ENCODE measurements at regions not wholly inside any gene's neighbourhood (a gene's known extent, or its start where the extent isn't known, plus 50 kb on each side); places are given as distances from the start of the nearest gene placed in this dataset.

- H3K27ac ChIP-seq (ENCODE audit: low read depth in 2 of 2, low read length in 2 of 2): no peak overlapping the region
- DNase-seq: no peak
- no peak overlapping the region for H3K9ac ChIP-seq (ENCODE audit: low read length in 3 of 3)
- TF ChIP-seq CTCF (IDR thresholded peaks at IDR 0.05; ENCODE audit: borderline replicate concordance, extremely low read depth, insufficient read depth): no peak
- intact Hi-C loops (cut with DNase I): no loop called here
- no peak overlapping the region for H3K4me3 ChIP-seq (ENCODE audit: low read length in 3 of 3)
- no peaks in the 10 kb centered on the region for H3K4me1 ChIP-seq (ENCODE audit: control insufficient read depth in 2 of 3, insufficient read depth in 2 of 3, low read depth in 1 of 3, low read length in 3 of 3)
- peak; percentile 72 for FAIRE-seq
- no peaks in the 10 kb centered on the region for H3K36me3 ChIP-seq (ENCODE audit: control insufficient read depth in 2 of 3, insufficient read depth in 3 of 3, low read length in 3 of 3)
- no peaks in the 10 kb centered on the region for H3K27me3 ChIP-seq (ENCODE audit: control insufficient read depth, insufficient read depth, low read length)
- H3K9me3 ChIP-seq (ENCODE audit: control insufficient read depth in 2 of 3, insufficient read depth in 1 of 3, low read length in 3 of 3): no peaks in the 10 kb centered on the region
These were observed 119.6 kb upstream of the ZNF92 start for GRCh38 chr7:65254061-65254460.

- DNase-seq (peak in 4 of 5 donors; percentile 87 to 91 (median 90)), FAIRE-seq (no peak)
- no peak for TF ChIP-seq CTCF (IDR thresholded peaks at IDR 0.05; ENCODE audit: borderline replicate concordance, extremely low read depth, insufficient read depth)
- H3K27me3 ChIP-seq (ENCODE audit: control insufficient read depth, insufficient read depth, low read length): no peaks in the 10 kb centered on the region
- H3K36me3 ChIP-seq (ENCODE audit: control insufficient read depth in 2 of 3, insufficient read depth in 3 of 3, low read length in 3 of 3): no peaks in the 10 kb centered on the region
- H3K4me3 ChIP-seq (ENCODE audit: low read length in 3 of 3): peak overlapping the region; percentile 53 to 76 (median 58)
- no peaks in the 10 kb centered on the region for H3K9me3 ChIP-seq (ENCODE audit: control insufficient read depth in 2 of 3, insufficient read depth in 1 of 3, low read length in 3 of 3)
- no peaks in the 10 kb centered on the region for H3K4me1 ChIP-seq (ENCODE audit: control insufficient read depth in 2 of 3, insufficient read depth in 2 of 3, low read depth in 1 of 3, low read length in 3 of 3)
- H3K9ac ChIP-seq (ENCODE audit: low read length in 3 of 3): peak overlapping the region in 2 of 3 donors; percentile 15 to 16
- intact Hi-C loops (cut with DNase I): no loop called here
- no peak overlapping the region for H3K27ac ChIP-seq (ENCODE audit: low read depth in 2 of 2, low read length in 2 of 2)
These were observed 121.6 kb upstream of the ZNF92 start for GRCh38 chr7:65251851-65252620.

- TF ChIP-seq CTCF (IDR thresholded peaks at IDR 0.05; ENCODE audit: borderline replicate concordance, extremely low read depth, insufficient read depth): no peak
- no peak overlapping the region for H3K4me3 ChIP-seq (ENCODE audit: low read length in 3 of 3)
- intact Hi-C loops (cut with DNase I): no loop called here
- DNase-seq (no peak), FAIRE-seq (no peak)
- H3K36me3 ChIP-seq (ENCODE audit: control insufficient read depth in 2 of 3, insufficient read depth in 3 of 3, low read length in 3 of 3): no peaks in the 10 kb centered on the region
- no peaks in the 10 kb centered on the region for H3K4me1 ChIP-seq (ENCODE audit: control insufficient read depth in 2 of 3, insufficient read depth in 2 of 3, low read depth in 1 of 3, low read length in 3 of 3)
- no peaks in the 10 kb centered on the region for H3K27me3 ChIP-seq (ENCODE audit: control insufficient read depth, insufficient read depth, low read length)
- H3K9me3 ChIP-seq (ENCODE audit: control insufficient read depth in 2 of 3, insufficient read depth in 1 of 3, low read length in 3 of 3): no peaks in the 10 kb centered on the region
- no peak overlapping the region for H3K9ac ChIP-seq (ENCODE audit: low read length in 3 of 3)
- no peak overlapping the region for H3K27ac ChIP-seq (ENCODE audit: low read depth in 2 of 2, low read length in 2 of 2)
These were observed 122.8 kb upstream of the ZNF92 start for GRCh38 chr7:65250697-65251395.

All from kidney (tissue), 13 donors.